Stimulated activated CD4-positive, alpha-beta T cell treated with anti-CD3 and anti-CD28 coated beads, Interleukin-1b, Interleukin-23, amount 100 ng/mL, for 4 hours (primary cell): ENCODE measurements at regions not wholly inside any gene's neighbourhood (a gene's known extent, or its start where the extent isn't known, plus 50 kb on each side); places are given as distances from the start of the nearest gene placed in this dataset.

ENCODE experiments used
- DNase-seq, 2 donors: peaks; one replicate each; pipeline ENCODE4 v3.0.0-alpha.2; 2020; ENCODE audit warnings: low read depth in 2 of 2

DNA sequence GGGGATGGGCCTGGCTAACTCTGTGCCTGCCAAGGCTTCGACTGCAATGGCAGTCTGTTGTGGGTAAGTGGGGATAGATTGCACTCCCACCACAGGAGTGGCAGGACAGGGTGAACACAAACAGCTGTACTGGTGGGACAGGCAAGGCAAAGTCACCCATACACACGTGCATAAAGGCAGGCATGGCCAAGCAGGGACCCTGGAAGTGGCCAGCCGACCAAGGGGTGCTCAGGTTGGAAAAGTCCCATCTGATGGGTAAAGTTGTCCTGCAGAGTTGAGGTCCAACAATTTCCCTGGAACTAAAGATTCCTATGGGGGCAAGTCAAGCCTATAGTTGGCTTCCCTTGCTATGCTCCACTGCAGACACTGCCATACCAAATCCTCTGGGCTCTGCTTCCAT lies 1961.9 kb upstream of the ADGRL3 start:
- DNase-seq = no peak

DNA sequence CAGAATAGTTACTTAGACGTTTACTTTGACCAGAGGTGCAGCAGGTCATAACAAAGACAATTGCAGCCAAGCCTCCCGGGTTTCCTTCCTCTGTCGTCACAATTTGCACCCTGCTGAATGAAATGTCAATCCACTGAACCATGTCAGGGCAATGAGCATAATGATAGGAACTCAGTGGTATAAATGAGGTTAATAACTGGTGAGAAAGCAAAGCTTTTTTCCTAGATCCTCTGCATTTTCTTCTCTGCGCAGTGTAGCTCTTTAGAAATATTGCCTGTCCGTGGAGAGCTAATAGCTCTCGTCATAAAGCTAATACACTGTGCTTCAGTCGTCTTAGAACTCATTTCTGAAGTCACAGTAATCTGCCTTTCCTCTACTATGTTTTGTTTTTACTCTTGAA lies 1960.1 kb upstream of the ADGRL3 start:
- DNase-seq = no peak

DNA sequence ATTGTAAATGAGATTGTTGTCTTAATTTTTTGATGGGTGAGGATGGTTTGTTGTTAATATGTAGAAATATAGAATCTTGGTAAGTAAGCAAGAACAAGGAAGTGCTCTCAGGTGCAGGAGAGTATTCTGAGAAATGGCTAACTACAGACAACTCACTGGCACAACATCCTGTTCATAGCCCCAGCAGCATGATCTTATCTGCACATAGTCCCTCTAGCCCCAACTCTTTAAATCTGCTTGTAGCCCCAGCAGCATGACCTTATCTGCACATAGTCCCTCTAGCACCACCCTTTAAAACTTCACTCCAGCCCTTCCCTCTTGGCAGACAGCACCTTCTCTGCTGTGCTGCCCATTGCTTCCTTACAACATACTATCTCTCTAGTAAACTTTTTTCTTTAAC lies 1957.1 kb upstream of the ADGRL3 start:
- no peak for DNase-seq

DNA sequence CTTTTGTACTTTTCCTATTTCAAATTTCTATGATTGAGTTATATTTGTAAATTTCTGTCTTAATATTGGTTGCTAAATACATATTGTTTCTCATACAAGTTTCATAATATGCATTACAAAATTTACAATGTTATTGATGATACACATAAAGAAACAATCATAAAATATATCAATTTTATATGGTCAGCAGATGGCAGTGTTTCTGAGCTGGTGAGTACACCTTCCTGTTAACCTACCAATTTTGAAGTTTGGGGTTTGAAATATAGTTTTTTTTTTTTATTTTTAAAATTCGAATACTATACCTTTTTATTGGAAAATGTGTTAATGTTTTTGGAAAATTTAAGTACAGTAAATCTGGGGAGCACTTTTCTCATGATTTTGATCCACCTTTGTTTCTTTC lies 1953.1 kb upstream of the ADGRL3 start:
- no peak for DNase-seq

DNA sequence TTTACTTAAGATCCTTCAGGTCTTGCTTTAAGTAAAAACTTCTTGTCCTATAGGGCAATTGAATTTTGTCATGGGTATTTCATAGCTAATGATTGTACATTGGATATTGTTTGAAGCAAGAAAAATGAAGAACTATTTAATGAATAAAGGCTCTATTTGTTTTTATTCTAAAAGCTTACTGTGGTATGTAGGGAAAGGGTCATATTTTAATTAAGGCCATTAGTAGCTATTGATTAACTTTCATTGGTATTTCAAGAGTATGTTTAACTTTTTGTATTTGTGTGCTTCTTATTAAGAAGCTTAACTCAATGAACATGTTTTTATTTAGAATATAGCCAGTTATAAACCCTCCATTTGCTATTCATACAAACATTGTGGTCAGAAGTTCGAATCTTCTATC lies 1951.8 kb upstream of the ADGRL3 start:
- DNase-seq = no peak

DNA sequence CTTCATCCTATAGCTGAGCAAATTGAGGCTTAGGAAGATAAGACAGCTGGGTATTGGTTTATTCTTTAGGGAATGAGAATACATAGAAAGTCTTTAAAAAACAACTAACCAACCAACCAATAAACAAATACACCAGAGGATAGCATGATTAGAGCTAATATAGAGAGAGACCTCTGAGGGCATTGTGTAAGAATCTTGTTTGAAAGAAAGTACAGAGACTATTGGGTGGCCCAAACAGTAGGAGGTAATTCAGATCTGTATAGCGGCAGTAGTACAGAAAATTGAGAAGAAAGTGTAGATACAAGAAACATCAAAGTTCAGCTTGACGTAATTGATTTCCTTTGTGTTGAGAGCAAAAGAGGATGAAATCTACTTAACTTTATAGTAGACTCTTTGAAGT lies 1951.0 kb upstream of the ADGRL3 start:
- no peak for DNase-seq

DNA sequence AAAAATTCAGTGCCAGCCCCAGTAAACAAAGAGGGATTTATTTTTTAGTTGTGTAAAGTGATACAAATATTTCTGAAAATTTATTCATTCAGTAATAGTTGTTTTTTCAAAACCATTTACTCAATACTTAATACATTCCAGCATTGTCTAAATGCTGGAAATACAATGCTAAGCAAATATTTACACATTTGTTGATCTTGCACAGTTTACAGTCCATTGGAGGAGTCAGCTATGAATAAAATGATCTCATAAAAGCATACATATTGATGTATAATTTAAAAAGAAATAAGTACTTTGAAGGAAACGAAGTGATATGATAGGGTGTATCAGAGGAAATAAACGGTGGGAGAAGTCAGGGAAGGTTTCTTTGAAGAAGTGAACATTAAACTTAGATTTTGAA lies 1942.1 kb upstream of the ADGRL3 start:
- no peak for DNase-seq

DNA sequence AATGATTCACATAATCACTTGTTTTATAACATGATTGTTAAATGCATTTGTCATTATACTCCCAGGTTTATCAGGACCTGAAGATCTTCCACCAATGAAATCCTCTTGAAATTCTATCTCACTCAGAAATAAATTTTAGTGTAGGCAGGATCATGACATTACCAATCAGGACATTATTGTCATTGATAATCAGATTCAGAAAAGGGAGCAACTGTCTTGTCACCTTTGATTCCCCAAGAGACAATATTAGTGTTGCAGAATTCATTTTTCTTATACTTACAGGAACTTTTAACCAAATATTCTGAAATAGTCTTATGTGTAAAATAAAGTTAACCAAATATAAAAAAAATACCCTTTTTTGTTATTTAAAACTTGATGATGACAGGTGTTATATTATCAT lies 1892.5 kb upstream of the ADGRL3 start:
- DNase-seq = no peak

DNA sequence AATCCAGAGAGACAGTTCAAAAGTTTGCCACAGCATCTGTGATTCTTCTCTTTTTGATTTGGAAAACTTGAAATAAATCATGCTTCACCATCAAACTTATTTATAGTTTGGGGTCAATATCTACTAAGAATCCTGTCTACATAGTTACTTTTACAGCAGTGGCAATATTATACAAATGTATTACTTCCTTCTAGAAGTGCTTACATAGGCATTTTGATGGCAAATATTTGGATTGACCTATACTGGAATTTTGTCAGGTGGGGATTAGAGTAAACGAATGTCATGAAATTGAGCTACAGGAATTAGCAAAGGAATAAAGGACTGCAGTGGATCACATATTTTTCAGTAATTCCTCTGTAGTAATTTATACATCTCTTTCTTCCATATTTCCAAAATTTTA lies 1885.5 kb upstream of the ADGRL3 start:
- DNase-seq = no peak

DNA sequence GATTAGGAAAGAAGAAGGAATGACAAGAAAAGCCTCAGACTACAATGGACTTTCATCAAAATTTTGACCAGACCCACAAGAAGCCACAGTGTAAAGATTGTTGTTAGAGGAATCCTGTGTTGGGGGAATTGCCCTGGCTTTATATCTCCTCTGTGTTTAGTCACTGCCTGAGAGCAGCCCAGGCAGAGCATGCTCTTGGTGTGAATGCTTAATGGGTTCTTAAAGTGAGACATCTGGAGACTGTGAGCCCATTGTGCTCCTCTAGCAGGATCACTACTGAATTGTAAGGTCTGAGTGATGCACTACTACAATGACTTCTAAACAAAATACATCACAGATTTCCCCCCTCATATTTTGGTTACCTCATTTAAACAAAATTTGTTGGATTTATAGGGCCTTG lies 1860.5 kb upstream of the ADGRL3 start:
- DNase-seq = no peak

DNA sequence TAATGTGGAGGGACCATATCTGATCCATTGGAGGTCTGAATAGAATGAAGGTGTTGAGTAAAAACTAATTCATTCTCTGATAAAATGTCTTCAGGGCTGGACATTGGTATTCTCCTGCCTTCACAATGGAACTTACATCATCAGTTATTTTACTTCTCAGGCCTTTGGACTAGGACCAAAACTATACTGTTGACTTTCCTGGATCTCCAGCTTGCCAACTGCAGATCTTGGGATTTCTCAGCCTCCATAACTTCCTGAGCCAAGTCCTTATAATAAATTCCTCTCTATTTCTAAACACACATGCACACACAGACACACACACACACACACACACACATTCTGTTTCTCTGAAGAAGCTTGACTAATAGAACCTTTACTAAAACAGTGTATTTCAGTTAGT lies 1858.6 kb upstream of the ADGRL3 start:
- DNase-seq = no peak

DNA sequence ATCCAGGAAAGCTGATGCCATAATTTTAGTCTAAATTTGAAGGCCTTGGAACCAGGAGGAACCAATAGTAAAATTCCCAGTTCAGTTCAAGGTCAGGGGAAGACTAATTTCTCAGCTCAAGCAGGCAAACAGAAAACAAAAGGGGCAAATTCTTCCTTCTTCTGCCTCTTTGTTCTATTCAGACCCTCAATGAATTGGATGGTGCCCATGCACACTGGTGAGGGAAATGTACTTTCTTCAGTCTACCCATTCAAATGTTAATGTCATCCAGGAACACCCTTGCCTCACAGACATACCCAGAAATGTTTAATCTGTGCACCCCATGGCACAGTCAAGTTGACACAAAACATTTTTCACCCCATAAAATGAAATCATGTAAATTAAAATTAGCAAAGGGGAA lies 1851.2 kb upstream of the ADGRL3 start:
- no peak for DNase-seq

DNA sequence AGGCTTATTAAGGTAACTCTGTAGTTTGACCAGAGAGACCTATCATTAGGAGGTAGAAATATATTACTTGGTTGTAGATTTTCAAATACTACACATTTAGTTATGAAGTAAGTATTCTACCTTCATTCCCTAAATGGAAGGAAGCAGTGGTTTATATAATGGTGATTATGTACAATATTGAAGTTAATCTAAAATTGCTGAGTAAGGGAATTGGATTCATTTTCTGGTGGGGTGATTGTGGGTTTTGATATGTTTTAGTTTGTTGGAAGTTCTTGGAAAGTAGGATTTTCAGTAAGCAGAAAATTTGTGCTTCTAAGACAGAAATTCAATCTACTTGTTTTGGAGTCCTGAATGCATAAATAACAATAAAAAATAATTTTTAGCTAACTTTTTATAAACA lies 1830.9 kb upstream of the ADGRL3 start:
- DNase-seq = no peak

DNA sequence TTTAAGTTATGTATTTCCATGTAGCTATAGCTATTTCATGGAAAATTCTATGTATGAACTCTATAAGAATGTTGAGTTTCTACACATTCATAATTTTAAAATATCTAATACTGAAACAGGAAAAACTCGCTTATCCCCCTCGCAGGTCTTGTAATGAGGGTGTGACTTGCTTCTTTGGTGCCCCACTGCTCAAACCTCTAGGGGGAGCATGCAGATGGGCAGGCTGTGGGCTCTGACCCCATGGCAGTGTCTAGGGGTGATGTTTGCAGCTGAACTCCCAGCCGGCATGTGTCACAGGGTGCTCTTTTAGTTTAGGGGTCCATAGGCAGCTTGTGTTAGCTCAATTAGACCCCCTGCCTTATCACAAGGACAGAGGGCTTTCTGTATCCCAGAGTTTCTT lies 1825.7 kb upstream of the ADGRL3 start:
- no peak for DNase-seq

DNA sequence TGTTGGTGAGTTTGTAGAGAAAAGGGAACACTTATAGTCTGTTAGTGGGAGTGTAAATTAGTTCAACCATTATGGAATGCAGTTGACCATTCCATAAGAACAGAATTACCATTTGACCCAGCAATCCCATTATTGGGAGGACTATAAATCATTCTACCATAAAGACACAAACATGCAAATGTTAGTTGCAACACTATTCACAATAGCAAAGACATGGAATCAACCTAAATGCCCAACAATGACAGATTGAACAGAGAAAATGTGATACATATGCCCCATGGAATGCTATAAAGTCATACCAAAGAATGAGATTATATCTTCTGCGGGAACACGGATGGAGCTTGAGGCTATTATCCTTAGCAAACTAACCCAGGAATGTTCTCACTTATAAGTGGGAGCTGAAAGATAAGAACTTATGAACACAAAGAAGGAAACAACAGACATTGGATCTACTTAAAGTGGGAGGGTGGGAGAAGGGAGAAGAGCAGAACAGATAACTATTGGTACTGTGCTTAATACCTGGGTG lies 1819.2 kb upstream of the ADGRL3 start:
- no peak for DNase-seq

DNA sequence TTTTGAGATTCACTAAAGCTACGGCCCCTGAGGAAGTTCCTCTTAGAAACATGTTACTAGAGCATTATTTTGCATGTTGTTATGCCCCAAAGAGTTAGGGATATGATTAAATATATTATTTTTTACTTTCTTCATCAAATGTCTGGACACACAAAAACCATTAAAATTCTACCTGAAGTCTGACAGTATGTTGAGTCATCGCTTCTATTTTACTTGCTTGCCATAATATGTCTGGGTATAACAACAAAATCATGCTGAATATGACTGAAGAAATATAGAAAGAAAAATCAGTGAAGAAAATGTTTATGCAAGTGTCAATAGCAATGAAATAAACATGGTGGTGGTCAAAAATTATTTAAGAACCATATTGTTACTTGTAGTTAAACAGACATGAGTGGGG lies 1818.5 kb upstream of the ADGRL3 start:
- no peak for DNase-seq

DNA sequence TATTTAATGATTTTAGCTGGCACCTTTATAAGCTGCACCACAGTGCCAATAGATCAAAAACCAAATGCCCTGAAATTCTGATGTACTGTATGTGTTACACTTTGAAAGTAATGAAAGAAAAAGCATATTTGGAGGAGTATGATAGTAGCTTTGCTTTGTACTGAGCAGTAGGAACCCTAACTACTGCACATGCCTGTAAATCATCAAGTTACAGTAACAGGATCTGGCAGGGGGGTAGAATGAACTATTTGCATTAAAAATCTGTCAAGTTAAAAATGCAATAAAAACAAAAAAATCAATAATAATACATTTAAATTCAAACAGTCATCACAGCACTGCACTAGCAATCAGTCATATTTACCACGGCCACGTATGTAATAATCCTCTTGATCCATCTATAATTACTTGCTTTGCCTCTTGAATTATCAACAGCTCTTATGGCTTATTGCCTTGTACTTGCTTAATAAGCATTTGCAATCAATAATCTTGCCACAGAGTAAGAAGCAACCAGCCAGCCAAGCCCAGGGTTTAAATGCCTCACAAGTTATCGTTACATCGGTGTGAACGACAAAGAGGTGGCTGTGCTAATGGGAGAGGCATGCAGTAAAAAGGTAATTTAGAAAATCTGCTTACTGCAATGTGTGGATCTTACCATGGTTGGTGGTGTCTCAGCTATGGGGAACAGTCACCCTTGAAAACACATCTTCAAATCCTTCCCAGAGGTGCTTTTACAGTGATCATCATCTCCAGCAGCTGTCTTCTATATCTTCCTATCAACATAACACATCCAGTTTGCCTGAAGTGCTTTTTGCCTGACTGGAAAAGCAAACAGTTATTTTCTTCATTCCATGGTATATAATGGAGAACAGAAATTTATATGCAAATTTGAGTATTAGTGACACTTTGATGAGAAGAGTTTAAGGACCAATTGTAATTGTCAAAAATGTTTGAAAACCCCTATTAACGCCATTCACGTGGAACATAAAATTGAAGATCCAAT lies 1812.1 kb upstream of the ADGRL3 start:
- no peak for DNase-seq

DNA sequence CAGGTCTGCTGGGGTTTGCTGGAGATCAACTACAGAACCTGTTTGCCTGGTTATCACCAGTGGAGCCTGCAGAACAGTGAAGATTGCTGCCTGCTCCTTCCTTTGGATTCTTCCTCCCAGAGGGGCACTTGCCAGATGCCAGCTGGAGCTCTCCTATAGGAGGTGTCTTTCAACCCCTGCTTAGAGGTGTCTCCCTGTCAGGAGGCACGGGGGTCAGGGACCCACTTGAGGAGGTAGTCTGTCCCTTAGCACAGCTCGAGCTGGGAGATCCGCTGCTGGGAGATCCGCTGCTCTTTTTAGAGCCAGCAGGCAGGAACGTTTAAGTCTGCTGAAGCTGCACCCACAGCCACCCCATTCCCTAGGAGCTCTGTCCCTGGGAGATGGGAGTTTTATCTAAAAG lies 1806.3 kb upstream of the ADGRL3 start:
- DNase-seq = no peak

DNA sequence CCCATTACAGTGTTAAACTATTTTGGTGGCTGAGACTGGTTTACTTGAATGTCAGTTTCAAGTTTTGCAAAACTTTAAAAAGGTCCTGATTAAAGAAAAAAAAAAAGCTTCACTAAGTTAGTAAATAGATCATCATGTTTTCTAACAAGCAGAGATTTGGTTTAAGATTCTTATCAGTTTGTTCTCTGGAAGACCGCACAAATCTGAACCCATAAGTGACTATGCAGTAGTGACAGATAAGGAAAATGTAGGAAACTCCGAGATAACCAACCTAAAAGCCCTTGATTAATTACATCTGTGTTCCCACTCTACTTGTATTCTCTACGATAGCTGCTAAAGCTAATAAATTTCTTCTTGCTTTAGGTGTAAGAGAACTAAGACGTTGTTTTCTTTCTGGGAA lies 1799.8 kb upstream of the ADGRL3 start:
- no peak for DNase-seq

DNA sequence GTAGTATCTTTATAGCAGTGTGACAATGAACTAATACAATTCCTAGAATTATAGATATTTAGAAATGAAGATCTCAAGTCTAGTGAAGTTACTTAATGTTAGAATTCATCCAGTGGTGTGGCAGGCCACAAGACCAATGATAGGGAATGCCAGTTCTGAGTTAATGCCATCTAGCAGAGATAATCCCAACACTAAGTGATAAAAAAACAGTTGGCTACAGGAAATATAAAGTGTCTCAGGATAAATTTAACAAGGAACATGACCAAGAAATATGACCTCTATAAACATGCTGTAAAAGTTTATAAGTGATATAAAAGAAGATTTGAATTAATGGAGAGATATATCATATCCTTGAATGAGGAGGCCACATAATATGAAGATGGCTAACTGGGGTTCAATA lies 1790.5 kb upstream of the ADGRL3 start:
- no peak for DNase-seq

DNA sequence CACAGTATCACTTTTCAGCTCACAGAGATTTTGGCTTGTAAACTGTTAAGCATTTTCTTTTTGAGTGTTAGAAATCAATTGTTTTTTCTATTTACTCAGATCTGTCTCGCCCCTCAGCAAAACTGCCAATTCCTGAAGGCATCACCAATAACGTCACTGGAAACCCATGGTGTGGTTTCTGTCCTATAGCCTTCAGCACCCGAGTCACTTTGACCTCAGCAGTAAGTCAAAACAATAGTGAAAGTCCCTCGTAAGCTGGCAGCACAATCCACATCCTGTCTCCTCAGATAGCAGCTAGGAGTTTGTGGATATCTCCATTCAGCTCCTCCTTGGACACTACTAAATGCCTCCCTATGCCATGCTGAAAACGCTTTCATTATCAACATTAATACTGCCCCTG lies 1787.4 kb upstream of the ADGRL3 start:
- no peak for DNase-seq

DNA sequence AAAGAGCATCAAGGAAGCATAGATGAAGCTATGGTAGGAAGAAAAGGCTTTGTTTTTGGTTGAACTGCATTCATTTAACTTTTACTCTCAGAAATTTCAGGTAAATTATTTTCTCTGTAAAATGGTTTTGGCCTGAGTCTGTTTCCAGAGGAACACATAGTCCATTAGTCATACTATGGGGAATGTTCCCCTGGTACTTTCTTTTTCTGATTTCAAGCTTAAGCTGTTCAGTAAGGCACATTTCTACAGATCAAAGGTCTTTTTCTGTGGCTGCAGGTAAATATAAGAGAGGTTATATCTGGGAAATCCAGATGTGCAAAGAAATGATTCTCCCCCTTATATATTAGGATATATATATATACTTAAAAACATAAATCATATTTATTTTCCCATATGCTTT lies 1744.4 kb upstream of the ADGRL3 start:
- no peak for DNase-seq

DNA sequence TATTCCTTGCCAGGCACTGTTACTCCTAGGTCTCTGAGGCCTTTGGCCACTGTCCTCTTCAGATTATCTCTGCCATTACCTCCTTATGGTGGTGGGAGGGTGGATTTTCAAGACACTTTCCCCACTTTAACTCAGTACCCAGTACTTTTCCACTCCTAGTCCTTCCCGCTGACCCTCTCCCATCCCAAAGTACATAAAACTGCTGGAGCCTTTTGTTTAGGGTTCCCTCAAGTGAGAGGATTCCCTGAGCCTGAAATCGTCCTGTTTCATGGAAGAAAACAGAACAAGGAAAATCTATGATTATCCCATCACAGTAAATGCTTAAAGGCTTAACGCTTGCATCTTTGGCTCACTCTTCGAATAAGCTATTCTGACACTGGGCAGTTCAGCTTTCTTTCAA lies 1742.5 kb upstream of the ADGRL3 start:
- DNase-seq = no peak

DNA sequence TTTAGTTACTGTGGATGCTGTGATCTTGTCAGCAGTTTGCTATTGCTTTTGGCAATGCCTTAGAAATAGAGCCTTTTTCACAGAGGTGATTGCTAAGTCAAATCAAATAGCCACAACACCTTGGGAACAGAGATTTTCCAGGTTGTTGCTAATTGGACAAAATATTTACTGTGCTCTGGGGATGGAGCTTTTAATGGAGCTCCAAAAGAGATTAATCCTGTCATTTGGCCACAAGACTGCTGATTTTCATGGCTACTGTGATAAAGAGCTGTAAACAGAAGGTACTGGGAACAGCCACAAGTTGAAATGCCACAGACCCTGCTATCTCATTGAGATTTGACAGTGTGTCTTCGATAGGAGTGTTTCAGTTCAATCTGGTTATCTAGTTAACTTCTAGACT lies 1715.2 kb upstream of the ADGRL3 start:
- no peak for DNase-seq
